Sciatic nerve (tissue), 2 donors: ENCODE measurements at regions not wholly inside any gene's neighbourhood (a gene's known extent, or its start where the extent isn't known, plus 50 kb on each side); places are given as distances from the start of the nearest gene placed in this dataset.
"Not testable (repeated sequence)": the region's sequence is repeated elsewhere in the genome, so short reads cannot be mapped to it uniquely, and the experiment has no call there.

Experiments used
- ATAC-seq: fragments of 200-7000 bp; cut with Tn5 transposase; one replicate; pipeline ENCODE4 v1.9.1; 2020; ENCODE audit warnings: mild to moderate bottlenecking, moderate library complexity
- DNase-seq: peaks from one replicate; pipeline ENCODE4 v3.0.0-alpha.2; 2020; ENCODE audit warnings: low spot score
- intact Hi-C: fragments of 100-400 bp; cut with DNase I; formaldehyde crosslinking; loops from one replicate; pipeline ENCODE4 v1.14.2; 2022
- donor health status: DM: no; HTN: no; CAD: no.
- donor health status: DM: no; HTN: no; CAD: no.

GRCh38 chr9:39809401-39810226 is 454.1 kb downstream of the SPATA31A1 start:
- intact Hi-C loops: not testable (repeated sequence)
- ATAC-seq (peak; percentile 69), DNase-seq (peak; percentile 79)

GRCh38 chr9:39810401-39810800 is 454.9 kb downstream of the SPATA31A1 start:
- DNase-seq, intact Hi-C loops, ATAC-seq: not testable (repeated sequence)

- ATAC-seq, intact Hi-C loops, DNase-seq: not testable (repeated sequence)
Observed at GRCh38 chr9:39811615-39812014, 456.1 kb downstream of the SPATA31A1 start.

GRCh38 chr9:39828457-39828856 is 473.0 kb downstream of the SPATA31A1 start:
- not testable (repeated sequence) for ATAC-seq

More at GRCh38 chr9:39828457-39828856, 473.0 kb downstream of the SPATA31A1 start:
- DNase-seq, intact Hi-C loops: not testable (repeated sequence)
